HCT116 (cell line): ENCODE measurements at regions not wholly inside any gene's neighbourhood (a gene's known extent, or its start where the extent isn't known, plus 50 kb on each side); places are given as distances from the start of the nearest gene placed in this dataset.

Experiments used
- CTCF ChIP-seq, 3 experiments: fragments of 200-600 bp in 1 of 3; sonication (generic) in 1 of 3; IDR thresholded peaks in 2 of 3; conservative IDR thresholded peaks in 1 of 3; 2 replicates each; pipeline ENCODE4 v1.5.1; 2012 to 2017; ENCODE audit warnings: low read depth in 2 of 3, low read length in 2 of 3, antibody characterized with exemption in 1 of 3, borderline replicate concordance in 1 of 3, control low read depth in 1 of 3, mild to moderate bottlenecking in 1 of 3, mixed read lengths in 1 of 3, mixed run types in 1 of 3, moderate library complexity in 1 of 3; ENCODE audit not compliant: insufficient read depth in 1 of 3
- POLR2A ChIP-seq: IDR thresholded peaks from 2 replicates; pipeline ENCODE4 v1.7.0; 2011; ENCODE audit warnings: borderline replicate concordance; ENCODE audit not compliant: insufficient read depth, insufficient read length; ENCODE audit errors: extremely low read depth

DNA sequence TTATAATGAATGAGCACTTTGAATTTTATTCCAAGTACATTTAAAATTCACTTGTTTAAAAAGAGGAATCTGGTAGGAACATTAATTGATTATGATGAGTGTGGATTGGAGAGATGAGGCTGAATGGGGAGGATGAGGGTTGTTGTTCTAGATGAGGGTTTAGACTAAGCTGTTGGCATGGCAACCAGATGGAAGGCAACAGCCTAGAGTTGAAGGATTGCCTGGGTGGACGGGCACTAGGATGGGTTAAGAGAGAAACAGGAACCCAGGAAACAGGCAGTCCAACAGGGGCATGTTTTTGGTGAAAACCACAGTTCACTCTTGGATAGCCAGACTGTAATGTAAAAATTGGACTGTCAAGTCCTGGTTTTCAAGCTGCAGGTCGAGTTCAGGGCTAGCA lies 125.5 kb downstream of the CHRM3 start:
- no peak for TF ChIP-seq CTCF (IDR thresholded peaks at IDR 0.05 in 2 of 3, conservative IDR thresholded peaks at IDR 0.05 in 1 of 3; ENCODE audit: borderline replicate concordance in 1 of 3, insufficient read depth in 1 of 3, low read depth in 2 of 3, low read length in 2 of 3)
- TF ChIP-seq POLR2A, result no peak
